Esophagus muscularis mucosa (tissue), 3 donors: ENCODE measurements at regions not wholly inside any gene's neighbourhood (a gene's known extent, or its start where the extent isn't known, plus 50 kb on each side); places are given as distances from the start of the nearest gene placed in this dataset.

Source experiments
- CTCF ChIP-seq, 3 experiments: fragments of 200-600 bp in 2 of 3; fragments of 450-650 bp in 1 of 3; sonication (generic) in 2 of 3; IDR thresholded peaks; one replicate each; pipeline ENCODE4 v1.5.1; 2017 to 2019; ENCODE audit warnings: antibody characterized with exemption in 3 of 3, mild to moderate bottlenecking in 2 of 3, moderate library complexity in 1 of 3
- POLR2A ChIP-seq: fragments of 450-650 bp; IDR thresholded peaks from one replicate; pipeline ENCODE4 v1.6.1; 2017; ENCODE audit warnings: antibody characterized with exemption, moderate library complexity, mild to moderate bottlenecking, low read depth
- POLR2AphosphoS5 ChIP-seq, 2 donors: sonication (generic); formaldehyde crosslinking; IDR thresholded peaks; one replicate each; pipeline ENCODE4 v1.6.1; 2017; ENCODE audit warnings: antibody characterized with exemption in 2 of 2

GRCh38 chr4:13151194-13151593 is 332.9 kb downstream of the RAB28 start:
- TF ChIP-seq CTCF (IDR thresholded peaks at IDR 0.05) (no peak), POLR2AphosphoS5 (IDR thresholded peaks at IDR 0.05) (no peak), POLR2A (no peak)
